ENCODE measurements at regions not wholly inside any gene's neighbourhood (a gene's known extent, or its start where the extent isn't known, plus 50 kb on each side); places are given as distances from the start of the nearest gene placed in this dataset.

DNA sequence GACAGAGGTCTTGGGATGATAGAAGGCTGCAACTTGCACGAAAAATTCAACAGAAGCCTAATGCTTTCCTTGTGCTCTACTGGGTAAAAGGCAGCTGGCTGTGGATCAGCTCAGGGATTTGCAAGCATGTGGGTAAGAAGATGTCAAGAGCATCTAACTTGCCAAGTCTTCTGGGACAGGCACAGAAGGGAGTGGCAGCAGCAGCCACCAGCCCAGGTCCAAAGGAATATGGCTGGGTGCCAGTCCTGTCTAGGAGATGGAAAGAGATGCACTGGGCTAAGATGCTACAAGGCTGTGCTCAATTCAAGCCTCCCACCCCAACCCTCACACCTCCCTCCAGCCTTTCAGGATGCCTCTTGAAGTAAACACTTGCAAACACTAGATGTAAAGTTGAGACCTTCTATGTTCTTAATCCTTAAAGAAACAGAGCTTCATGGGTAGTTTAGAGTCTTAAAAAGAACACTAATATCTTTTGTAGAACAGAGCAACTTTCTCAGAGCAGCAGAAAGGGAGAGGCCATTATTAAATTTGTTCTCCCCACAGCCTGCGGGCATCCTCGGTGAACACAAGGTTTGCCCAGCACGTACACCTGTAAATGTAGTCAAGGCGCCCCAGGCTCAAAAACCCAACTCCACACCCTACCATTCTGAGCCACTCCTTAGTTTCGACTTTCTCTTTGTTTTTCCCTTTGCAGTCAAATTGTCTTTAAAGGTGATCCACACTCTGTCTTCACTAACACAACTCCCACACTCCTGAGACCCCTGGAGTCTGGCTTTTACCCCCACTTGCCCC lies 64.6 kb upstream of the BCAR3 start:
- TF ChIP-seq FOXJ3 (CRISPR knock-in tag; IDR thresholded peaks at IDR 0.05; ENCODE audit: borderline replicate concordance) = no peak
- no peak for TF ChIP-seq ZSCAN18 (CRISPR knock-in tag; IDR thresholded peaks at IDR 0.05)
- TF ChIP-seq, protein P1, sequence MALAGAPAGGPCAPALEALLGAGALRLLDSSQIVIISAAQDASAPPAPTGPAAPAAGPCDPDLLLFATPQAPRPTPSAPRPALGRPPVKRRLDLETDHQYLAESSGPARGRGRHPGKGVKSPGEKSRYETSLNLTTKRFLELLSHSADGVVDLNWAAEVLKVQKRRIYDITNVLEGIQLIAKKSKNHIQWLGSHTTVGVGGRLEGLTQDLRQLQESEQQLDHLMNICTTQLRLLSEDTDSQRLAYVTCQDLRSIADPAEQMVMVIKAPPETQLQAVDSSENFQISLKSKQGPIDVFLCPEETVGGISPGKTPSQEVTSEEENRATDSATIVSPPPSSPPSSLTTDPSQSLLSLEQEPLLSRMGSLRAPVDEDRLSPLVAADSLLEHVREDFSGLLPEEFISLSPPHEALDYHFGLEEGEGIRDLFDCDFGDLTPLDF (CRISPR knock-in tag; IDR thresholded peaks at IDR 0.05) = no peak
- TF ChIP-seq ZNF232 (CRISPR knock-in tag; IDR thresholded peaks at IDR 0.05) = no peak
- no peak for TF ChIP-seq TEAD4 (CRISPR knock-in tag; IDR thresholded peaks at IDR 0.05)
- TF ChIP-seq, protein P2, sequence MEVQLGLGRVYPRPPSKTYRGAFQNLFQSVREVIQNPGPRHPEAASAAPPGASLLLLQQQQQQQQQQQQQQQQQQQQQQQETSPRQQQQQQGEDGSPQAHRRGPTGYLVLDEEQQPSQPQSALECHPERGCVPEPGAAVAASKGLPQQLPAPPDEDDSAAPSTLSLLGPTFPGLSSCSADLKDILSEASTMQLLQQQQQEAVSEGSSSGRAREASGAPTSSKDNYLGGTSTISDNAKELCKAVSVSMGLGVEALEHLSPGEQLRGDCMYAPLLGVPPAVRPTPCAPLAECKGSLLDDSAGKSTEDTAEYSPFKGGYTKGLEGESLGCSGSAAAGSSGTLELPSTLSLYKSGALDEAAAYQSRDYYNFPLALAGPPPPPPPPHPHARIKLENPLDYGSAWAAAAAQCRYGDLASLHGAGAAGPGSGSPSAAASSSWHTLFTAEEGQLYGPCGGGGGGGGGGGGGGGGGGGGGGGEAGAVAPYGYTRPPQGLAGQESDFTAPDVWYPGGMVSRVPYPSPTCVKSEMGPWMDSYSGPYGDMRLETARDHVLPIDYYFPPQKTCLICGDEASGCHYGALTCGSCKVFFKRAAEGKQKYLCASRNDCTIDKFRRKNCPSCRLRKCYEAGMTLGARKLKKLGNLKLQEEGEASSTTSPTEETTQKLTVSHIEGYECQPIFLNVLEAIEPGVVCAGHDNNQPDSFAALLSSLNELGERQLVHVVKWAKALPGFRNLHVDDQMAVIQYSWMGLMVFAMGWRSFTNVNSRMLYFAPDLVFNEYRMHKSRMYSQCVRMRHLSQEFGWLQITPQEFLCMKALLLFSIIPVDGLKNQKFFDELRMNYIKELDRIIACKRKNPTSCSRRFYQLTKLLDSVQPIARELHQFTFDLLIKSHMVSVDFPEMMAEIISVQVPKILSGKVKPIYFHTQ (CRISPR knock-in tag; IDR thresholded peaks at IDR 0.05) = no peak
- TF ChIP-seq NR1H2 (CRISPR knock-in tag; IDR thresholded peaks at IDR 0.05) = no peak
- TF ChIP-seq TEAD1 (CRISPR knock-in tag; IDR thresholded peaks at IDR 0.05) = no peak
- TF ChIP-seq RORB (CRISPR knock-in tag; IDR thresholded peaks at IDR 0.05) = no peak
- no peak for TF ChIP-seq USF2 (CRISPR knock-in tag; IDR thresholded peaks at IDR 0.05)
- TF ChIP-seq GTF2I (CRISPR knock-in tag; conservative IDR thresholded peaks at IDR 0.05) = no peak
- TF ChIP-seq JUN (CRISPR knock-in tag; IDR thresholded peaks at IDR 0.05) = no peak
- no peak for TF ChIP-seq TP53 (CRISPR knock-in tag; IDR thresholded peaks at IDR 0.05)
- TF ChIP-seq, protein P3, sequence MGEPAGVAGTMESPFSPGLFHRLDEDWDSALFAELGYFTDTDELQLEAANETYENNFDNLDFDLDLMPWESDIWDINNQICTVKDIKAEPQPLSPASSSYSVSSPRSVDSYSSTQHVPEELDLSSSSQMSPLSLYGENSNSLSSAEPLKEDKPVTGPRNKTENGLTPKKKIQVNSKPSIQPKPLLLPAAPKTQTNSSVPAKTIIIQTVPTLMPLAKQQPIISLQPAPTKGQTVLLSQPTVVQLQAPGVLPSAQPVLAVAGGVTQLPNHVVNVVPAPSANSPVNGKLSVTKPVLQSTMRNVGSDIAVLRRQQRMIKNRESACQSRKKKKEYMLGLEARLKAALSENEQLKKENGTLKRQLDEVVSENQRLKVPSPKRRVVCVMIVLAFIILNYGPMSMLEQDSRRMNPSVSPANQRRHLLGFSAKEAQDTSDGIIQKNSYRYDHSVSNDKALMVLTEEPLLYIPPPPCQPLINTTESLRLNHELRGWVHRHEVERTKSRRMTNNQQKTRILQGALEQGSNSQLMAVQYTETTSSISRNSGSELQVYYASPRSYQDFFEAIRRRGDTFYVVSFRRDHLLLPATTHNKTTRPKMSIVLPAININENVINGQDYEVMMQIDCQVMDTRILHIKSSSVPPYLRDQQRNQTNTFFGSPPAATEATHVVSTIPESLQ (CRISPR knock-in tag; IDR thresholded peaks at IDR 0.05) = no peak
- TF ChIP-seq NFATC4 (CRISPR knock-in tag; IDR thresholded peaks at IDR 0.05) = no peak
- no peak for TF ChIP-seq IRF2 (CRISPR knock-in tag; IDR thresholded peaks at IDR 0.05; ENCODE audit: borderline replicate concordance, low read depth)
- TF ChIP-seq, protein P4, sequence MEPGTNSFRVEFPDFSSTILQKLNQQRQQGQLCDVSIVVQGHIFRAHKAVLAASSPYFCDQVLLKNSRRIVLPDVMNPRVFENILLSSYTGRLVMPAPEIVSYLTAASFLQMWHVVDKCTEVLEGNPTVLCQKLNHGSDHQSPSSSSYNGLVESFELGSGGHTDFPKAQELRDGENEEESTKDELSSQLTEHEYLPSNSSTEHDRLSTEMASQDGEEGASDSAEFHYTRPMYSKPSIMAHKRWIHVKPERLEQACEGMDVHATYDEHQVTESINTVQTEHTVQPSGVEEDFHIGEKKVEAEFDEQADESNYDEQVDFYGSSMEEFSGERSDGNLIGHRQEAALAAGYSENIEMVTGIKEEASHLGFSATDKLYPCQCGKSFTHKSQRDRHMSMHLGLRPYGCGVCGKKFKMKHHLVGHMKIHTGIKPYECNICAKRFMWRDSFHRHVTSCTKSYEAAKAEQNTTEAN (CRISPR knock-in tag; IDR thresholded peaks at IDR 0.05) = no peak
- no peak for TF ChIP-seq NFYB (CRISPR knock-in tag; conservative IDR thresholded peaks at IDR 0.05; ENCODE audit: low read depth)
- H3K9me3 Mint-ChIP-seq = peaks cover 26% of the 10 kb centered on the region
- DNase-seq (ENCODE audit: low spot score) = no peak
- H3K27ac Mint-ChIP-seq = no peak overlapping the region
- no peak overlapping the region for H3K4me3 Mint-ChIP-seq
- H3K4me1 Mint-ChIP-seq = peaks cover 4% of the 10 kb centered on the region
- peaks cover 7% of the 10 kb centered on the region for H3K36me3 Mint-ChIP-seq
- H3K27me3 Mint-ChIP-seq (ENCODE audit: low read depth) = peaks cover 5% of the 10 kb centered on the region; the same call in 1 of the 2 replicates
- POLR2A ChIA-PET = no interaction called here
- CTCF ChIA-PET = no interaction called here
- no peak for ATAC-seq

Measured in WTC11 (cell line).